NCI-H510A treated with DMSO at 0.1 percent for 48 hours (cell line): ENCODE measurements at regions not wholly inside any gene's neighbourhood (a gene's known extent, or its start where the extent isn't known, plus 50 kb on each side); places are given as distances from the start of the nearest gene placed in this dataset.
"Not testable (repeated sequence)": the region's sequence is repeated elsewhere in the genome, so short reads cannot be mapped to it uniquely, and the experiment has no call there.

Experiments used
- DNase-seq: peaks from one replicate; lab custom pipeline; 2025; lab: John Stamatoyannopoulos, UW

- no peak for DNase-seq
These were observed 174.8 kb downstream of the LACC1 start for GRCh38 chr13:44054525-44054924.

GRCh38 chr13:44055681-44056080 is 176.0 kb downstream of the LACC1 start:
- not testable (repeated sequence) for DNase-seq

- DNase-seq, result no peak
These were observed 178.4 kb downstream of the LACC1 start for GRCh38 chr13:44058067-44058466.

- DNase-seq, result no peak
These were observed 179.0 kb downstream of the LACC1 start for GRCh38 chr13:44058624-44059215.

DNA sequence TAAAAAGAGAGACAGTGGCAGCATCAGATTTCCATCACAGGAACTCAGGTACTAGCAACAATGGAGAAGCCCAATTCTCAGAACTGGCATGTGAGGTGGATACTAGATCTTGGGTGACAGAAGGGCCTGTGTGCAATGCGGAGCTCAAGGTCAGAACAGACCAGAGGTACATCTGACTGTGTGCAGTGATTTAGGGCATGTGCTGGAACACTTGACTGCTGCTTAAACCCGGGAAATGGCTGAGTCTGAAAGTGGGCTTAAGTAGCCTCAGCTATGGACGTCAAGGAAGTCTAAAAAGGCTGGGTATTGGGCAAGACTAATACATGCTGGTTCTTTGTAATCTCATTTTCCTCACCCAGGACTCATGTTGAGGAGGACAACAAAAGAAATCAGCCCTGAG is 182.2 kb downstream of the LACC1 start:
- DNase-seq, result no peak

DNA sequence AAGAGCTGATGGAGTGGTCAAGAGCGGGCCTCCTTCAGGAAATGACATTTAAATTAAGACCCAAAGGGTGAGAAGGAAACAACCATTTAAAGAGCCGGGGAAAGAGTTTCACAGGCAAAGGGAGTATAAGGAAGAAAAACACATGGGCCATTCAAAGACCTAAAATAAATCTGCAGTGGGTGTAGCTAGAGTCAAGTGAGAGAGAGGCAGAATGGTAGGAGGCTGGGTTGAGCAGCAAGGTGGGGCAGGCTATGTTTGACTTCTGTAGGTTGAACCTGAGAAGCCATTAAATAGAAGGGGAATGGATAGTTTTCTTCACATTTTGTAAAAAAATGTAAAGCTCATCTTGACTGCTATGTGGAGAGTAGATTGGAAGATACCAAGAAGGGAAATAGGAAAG is 183.8 kb downstream of the LACC1 start:
- DNase-seq, result no peak

DNA sequence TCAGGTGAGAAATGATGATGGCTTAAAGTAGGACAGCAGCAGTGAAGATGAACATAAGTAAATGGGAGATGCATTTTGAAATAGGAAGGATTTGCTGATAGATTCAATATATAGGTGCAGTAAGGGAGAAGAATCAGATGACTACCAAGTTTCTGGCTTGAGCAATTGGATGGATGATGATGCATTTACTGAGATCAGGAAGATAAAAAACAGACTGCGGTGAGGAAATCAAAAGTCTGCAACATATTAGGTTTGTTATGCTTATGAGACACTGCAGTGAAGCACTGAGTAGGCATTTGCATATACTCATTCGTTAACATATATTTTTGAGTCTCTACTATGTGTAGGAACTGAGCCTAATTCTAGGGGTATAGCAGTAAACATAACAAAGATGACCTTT is 184.2 kb downstream of the LACC1 start:
- no peak for DNase-seq

GRCh38 chr13:44064357-44064756 is 184.7 kb downstream of the LACC1 start:
- no peak for DNase-seq

DNA sequence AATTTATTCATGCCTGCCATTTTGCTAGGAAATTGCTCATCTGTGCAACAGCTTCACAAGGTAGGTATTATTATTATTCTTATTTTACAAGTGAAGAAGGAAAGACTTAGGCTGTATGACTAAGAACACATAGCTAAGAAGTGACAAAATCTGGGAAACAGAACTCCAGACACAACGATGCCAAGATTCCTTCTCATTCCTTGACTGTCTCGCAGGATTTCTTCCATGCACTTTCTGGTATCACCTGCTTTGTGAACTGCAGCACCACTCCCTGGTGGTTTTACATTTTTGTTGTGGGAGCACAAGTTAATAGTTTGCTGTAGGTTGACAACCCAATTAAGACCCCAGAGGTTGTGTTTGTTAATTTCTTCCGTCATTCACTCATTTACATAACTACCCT is 188.5 kb downstream of the LACC1 start:
- no peak for DNase-seq

GRCh38 chr13:44068737-44069136 is 189.0 kb downstream of the LACC1 start:
- DNase-seq, result peak; percentile 24

DNA sequence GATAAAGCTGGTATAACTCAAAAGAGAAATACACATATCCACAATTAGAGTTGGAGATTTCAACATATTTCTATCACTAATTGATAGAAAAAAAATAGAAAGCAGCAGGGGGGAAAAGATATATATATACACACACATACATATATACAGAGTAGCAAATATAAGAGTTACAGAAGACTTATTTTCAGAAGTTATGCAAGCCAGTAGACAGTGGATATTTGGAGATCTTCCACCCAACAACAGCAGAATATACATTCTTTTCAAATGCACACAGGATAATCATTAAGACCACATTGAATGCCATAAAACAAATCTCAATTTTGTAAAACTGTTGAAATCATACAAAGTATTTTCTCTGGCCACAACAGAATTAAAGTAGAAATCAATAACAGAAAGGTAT is 192.8 kb downstream of the LACC1 start:
- no peak for DNase-seq

- DNase-seq, result no peak
These were observed 194.9 kb downstream of the LACC1 start for GRCh38 chr13:44074611-44075010.

- DNase-seq, result no peak
These were observed 195.4 kb downstream of the LACC1 start for GRCh38 chr13:44075113-44075512.

GRCh38 chr13:44078806-44079376 is 199.2 kb downstream of the LACC1 start:
- DNase-seq, result no peak

- no peak for DNase-seq
These were observed 199.9 kb downstream of the LACC1 start for GRCh38 chr13:44079413-44080205.

- DNase-seq, result no peak
These were observed 204.4 kb downstream of the LACC1 start for GRCh38 chr13:44084146-44084545.

DNA sequence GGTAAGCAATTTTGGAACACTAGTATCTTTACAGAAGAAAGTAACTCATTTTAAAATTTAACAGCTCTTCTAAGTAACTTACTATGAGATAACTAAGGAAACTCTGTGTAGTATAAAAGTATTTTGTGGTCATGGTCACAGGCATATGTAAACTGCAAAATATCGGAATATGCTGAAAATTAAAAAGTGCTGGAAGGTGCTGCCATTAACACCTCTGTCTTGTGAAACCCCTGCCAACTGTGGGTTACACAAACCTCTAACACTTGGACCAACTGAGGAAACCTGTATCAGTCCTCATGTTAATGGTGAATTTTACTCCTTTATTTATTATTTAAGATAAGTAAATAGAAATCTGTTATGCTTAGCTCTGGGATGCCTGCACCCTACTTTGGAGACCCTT is 206.7 kb downstream of the LACC1 start:
- DNase-seq, result no peak

DNA sequence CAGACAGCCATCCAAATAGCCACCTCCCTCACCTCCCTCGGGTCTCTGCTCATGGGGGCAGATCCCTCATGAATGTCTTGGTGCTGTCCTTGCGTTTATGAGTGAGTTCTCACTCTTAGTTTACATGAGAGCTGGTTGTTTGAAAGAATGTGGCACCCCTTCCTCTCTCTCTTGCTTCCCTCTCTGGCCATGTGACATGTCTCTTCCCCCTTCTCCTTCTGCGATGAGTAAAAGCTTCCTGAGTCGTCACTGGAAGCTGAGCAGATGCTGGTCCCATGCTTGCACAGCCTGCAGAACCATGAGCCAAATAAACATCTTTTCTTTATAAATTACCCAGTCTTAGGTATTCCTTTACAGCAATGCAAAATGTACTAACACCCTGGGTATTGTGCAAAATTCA is 208.7 kb downstream of the LACC1 start:
- no peak for DNase-seq

DNA sequence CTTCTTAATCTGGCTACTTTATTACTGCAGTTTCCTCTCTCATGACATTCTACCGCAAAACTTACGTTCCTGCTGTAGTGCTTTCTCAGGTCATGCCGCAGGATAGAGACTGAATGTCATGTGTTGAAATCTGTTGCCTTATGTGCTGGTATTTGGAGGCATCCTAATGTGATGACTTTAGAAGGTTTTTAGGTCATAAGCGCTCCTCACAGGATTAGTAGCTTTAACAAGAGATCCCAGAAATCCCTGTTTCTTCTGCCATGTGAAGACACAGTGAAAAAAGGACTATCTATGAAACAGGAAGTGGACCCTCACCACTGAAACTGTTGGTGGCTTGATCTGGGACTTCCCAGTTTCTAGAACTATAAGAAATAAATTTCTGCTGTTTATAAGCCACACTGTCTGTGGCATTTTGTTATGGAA is 209.3 kb downstream of the LACC1 start:
- DNase-seq, result no peak

DNA sequence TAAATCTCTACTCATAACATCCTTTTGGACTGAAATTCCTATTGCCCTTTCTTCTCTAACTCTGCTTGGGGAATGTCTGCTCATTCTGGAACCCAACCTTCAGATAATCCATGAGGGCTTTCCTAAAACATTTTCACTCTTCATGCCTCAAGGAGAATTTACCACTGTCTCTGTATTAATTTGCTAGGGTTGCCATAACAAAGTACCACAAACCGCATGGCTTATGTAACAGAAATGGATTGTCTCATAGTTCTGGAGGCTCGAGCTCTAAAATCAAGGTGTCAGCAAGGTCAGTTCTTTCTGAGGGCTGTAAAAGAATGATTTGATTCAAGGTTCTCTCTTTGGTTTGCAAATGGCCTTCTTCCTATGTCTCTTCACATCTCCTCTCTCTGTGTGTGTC is 209.7 kb downstream of the LACC1 start:
- DNase-seq, result no peak

DNA sequence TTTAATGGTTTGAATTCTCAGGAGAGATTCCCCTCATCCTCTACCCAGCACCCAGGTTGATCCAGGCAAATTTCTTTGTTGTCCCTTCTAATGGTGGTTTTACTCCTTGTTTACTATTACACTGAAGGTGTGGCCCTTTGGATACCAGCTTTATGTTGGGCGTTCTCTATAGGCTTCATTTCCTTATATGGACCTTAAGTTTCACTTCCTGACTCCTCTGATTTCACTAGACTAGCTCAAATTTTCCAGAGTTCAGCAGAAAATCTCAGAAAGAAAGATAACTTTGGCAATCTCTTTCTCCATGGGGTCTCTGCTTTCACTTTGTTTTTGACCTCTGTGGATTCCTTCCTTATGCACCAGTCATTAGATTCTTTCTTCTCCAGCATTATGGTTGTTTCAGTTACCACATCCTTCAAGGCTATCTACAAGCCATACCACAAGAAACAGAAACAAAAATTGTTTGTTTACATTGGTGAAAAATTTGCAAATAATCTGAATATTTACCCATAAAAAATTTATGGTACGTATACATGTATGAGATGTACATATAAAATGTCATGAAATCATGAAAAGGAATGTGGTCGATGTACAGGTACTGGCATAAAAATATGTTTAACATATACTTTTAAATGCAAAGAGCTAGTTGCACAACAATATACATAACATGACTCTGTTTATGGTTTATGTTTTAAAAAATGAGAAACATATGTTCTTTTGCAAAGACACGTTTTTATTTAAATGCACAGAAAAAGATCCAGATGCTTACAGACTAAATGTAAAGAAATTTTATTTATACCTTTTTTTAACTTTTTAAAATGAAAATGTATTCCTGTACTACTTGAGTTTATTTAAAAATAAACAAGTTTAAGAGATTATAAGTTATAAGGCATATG is 212.6 kb downstream of the LACC1 start:
- no peak for DNase-seq
